AG10803 (cell line): ENCODE measurements at regions not wholly inside any gene's neighbourhood (a gene's known extent, or its start where the extent isn't known, plus 50 kb on each side); places are given as distances from the start of the nearest gene placed in this dataset.
A peak's percentile ranks its signal among the peaks of the same experiment; 100 is the strongest.

ENCODE experiments used
- DNase-seq: peaks from one replicate; pipeline ENCODE4 v3.0.0; 2010; ENCODE audit warnings: low read depth
- H3K4me3 ChIP-seq: 2 replicates; pipeline ENCODE4 v1.5.1; 2011; ENCODE audit warnings: mild to moderate bottlenecking, low read length, control low read depth
- TF ChIP-seq, protein P1 (sequence below): conservative IDR thresholded peaks from 2 replicates; pipeline ENCODE4 v1.5.1; 2011; ENCODE audit warnings: mild to moderate bottlenecking, low read length, control low read depth, inconsistent platforms

DNA sequence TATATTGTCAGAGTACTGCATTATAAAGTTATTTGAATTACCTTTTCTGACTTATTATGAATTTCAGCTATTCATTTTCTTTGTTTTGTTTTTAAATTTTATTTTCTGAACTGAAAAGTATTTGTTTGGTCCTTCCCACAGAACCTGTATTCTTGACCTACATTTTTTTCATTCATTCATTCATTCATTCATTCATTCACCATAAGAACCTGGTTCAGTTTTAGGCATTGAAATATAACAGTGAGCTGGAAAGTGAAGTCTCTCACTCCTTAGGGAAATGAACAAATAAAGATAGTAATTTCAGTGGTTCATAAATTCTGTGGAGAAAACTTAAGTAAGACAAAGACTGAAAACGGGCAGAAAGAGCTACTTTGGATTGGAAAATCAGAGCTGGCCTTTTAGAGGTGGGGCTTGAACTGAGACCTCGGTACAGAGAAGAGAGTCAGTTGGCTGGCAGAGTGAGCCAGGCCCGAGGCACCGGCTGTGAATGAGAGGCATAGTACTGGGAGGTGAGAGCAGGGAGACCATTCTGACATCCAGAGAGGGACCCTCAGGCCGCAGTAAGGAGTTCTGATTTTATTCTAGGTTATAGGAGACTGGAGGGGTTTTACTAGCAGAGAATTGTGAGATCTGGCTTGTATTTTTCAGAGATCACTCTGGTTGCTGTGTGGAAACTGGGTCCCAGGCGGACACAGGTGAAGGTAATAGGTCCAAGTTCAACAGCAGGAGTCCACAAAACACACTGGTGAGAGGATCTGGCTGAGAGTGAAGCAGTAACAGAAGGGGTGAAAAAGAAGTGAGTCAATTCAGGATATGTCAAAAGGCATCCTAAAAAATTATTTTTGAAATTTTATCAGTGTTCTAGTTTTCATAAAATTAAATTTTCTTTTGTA is 75.8 kb upstream of the FN1 start:
- DNase-seq: no peak
- TF ChIP-seq, protein P1, sequence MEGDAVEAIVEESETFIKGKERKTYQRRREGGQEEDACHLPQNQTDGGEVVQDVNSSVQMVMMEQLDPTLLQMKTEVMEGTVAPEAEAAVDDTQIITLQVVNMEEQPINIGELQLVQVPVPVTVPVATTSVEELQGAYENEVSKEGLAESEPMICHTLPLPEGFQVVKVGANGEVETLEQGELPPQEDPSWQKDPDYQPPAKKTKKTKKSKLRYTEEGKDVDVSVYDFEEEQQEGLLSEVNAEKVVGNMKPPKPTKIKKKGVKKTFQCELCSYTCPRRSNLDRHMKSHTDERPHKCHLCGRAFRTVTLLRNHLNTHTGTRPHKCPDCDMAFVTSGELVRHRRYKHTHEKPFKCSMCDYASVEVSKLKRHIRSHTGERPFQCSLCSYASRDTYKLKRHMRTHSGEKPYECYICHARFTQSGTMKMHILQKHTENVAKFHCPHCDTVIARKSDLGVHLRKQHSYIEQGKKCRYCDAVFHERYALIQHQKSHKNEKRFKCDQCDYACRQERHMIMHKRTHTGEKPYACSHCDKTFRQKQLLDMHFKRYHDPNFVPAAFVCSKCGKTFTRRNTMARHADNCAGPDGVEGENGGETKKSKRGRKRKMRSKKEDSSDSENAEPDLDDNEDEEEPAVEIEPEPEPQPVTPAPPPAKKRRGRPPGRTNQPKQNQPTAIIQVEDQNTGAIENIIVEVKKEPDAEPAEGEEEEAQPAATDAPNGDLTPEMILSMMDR: no peak
- H3K4me3 ChIP-seq: no peak overlapping the region

DNA sequence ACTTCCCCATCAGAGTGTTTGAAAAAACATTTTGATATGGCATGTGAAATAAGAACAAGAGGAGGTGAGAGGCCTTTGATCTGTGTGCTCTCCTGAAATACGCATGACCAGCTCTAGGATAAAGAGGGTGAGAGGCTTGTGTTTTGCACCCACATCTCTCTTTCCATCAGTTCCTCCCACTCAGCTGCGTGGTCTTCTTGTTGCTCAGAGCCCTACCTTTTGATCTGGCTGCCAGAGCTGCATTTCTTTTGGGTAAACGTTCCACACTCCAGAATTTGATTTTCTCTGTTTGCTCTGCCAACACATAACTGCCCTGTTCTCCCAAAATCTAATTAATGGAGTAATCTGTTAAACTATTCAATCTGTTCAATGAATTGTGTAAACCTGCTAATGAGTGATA is 72.0 kb upstream of the FN1 start:
- TF ChIP-seq, protein P1: no peak
- DNase-seq: peak; percentile 17
- H3K4me3 ChIP-seq: no peak overlapping the region

DNA sequence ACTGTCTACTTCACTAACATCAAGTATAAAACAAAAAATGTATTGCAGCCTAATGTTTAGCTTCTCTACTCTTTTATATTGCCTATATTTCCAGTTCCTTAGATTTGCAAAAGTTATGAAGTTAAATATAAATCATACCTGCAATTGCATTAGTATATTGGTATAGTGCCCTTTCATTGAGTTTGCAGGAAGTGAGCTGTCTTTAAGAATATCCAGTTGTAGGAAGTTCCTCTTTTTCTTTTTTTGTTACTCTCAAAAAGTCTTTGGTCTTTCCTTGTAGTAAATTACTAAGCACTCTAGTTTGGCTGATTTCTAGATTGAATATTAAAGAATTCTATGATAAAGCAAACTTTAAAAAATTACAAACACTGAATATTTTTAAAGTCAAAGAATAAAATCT is 71.3 kb upstream of the FN1 start:
- TF ChIP-seq, protein P1: no peak
- no peak overlapping the region for H3K4me3 ChIP-seq
- no peak for DNase-seq

DNA sequence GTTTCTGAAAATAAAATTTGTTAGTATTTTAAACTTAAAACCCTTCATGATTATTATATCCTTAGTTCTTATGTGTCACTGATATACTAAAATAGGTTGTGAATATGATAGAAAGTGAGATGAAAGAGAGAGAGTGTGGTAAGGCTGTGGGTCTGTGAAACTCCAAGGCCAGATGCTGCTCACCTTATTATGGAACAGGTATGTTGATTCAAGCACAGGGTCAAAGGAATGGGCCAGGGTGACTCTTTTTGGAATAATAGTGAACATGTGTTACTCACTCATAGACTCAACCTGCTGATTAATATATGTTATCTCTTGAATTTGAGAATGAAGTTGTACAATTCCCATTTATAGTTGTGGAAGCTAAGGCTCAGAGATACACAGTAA is 70.7 kb upstream of the FN1 start:
- no peak for DNase-seq
- no peak overlapping the region for H3K4me3 ChIP-seq
- TF ChIP-seq, protein P1: no peak

DNA sequence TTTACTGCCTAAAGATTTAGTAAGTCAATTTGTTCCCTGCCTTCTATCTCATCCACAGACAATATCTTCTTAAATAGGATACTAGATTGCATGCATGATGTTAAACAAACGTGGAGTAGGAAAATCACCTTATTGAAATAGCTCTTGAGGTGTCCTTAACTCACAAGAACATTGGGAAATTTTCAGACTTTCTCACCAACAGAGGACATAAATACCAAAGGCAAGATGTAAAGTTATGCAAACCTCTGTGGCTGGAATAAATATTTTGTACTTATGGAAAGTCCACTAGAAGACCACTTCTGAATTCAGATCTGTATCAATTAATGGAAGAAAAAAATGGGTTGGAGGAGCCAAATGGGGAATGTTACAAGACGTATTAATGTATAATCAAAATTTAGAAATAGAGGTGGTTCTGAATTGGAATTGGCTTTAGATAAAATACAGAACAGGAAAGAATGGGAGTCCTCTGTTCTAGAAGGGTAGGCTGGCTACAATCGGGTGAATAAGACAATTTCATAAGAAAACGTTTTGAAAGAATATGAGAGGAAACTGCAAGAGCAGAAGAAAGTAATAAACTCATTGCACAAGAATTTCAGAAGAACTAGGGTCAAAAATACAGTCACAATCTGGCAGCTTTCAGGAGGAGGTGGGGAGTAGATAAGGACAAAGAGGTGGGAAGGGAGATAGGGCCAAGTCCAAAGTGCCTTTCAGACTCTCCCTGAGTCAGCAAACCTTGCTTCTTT is 69.3 kb upstream of the FN1 start:
- DNase-seq: peak; percentile 85
- H3K4me3 ChIP-seq: no peak overlapping the region
- TF ChIP-seq, protein P1: no peak

DNA sequence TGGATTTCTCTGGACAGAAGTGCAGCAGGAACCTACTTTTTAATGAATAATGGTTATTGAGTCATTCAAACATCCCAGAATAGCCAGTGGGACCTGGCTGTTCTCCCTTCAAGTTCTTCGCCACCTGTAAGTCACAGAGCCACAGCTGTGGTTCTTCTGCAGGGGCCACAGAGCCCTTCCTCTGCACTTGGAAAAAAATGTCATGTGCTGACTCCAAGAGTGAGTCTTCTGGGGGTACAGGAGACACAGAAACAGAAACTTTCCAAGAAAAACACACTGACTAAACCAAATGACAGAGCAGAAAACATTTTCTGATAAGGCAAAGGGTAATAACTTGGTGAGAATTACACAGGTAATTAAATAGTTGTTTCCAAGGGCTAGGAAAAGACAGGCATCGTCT is 68.7 kb upstream of the FN1 start:
- H3K4me3 ChIP-seq: no peak overlapping the region

More for the DNA sequence above, 68.7 kb upstream of the FN1 start:
- DNase-seq: no peak
- TF ChIP-seq, protein P1: no peak
